H7 (cell line): ENCODE measurements at regions not wholly inside any gene's neighbourhood (a gene's known extent, or its start where the extent isn't known, plus 50 kb on each side); places are given as distances from the start of the nearest gene placed in this dataset.
"Not testable (repeated sequence)": the region's sequence is repeated elsewhere in the genome, so short reads cannot be mapped to it uniquely, and the experiment has no call there.

ENCODE experiments used
- DNase-seq: peaks from one replicate; pipeline ENCODE4 v3.0.0; 2012
- H3K27me3 ChIP-seq: 2 replicates; pipeline ENCODE4 v1.6.0; 2011; ENCODE audit warnings: mild to moderate bottlenecking, low read length; ENCODE audit not compliant: control insufficient read depth, insufficient read depth
- H3K36me3 ChIP-seq: replicated peaks from 2 replicates; pipeline ENCODE4 v1.5.1; 2011; ENCODE audit warnings: low read length; ENCODE audit not compliant: control insufficient read depth, insufficient read depth
- H3K4me3 ChIP-seq: 2 replicates; pipeline ENCODE4 v1.5.1; 2011; ENCODE audit warnings: low read depth, mild to moderate bottlenecking, control low read depth, low read length, moderate library complexity; ENCODE audit not compliant: insufficient read depth

DNA sequence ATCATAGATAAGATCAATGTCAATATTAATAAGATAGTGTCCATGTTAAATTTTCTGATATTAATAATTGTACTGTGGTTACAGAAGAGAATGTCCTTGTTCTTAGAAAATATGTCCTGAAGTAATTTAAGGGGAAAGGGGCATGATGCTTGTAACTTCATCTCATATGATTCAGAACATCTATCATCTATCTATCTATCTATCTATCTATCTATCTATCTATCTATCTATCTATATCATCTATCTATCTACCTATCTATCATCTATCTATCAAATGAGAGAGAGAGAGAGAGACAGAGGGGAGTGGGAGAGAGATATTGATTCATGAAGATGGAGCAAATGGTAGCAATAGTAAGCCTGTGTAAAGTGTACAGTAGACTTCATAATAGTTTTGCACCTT, 124.8 kb upstream of the FAT1 start:
- no peak for DNase-seq
- no peaks in the 10 kb centered on the region for H3K36me3 ChIP-seq
- no peak overlapping the region for H3K4me3 ChIP-seq

GRCh38 chr4:186851291-186852072, 127.8 kb upstream of the FAT1 start:
- Histone ChIP-seq H3K36me3 (no peaks in the 10 kb centered on the region), H3K27me3 (no peaks in the 10 kb centered on the region), H3K4me3 (no peak overlapping the region)
- no peak for DNase-seq

More for the DNA sequence above, 124.8 kb upstream of the FAT1 start:
- H3K27me3 ChIP-seq: no peaks in the 10 kb centered on the region

DNA sequence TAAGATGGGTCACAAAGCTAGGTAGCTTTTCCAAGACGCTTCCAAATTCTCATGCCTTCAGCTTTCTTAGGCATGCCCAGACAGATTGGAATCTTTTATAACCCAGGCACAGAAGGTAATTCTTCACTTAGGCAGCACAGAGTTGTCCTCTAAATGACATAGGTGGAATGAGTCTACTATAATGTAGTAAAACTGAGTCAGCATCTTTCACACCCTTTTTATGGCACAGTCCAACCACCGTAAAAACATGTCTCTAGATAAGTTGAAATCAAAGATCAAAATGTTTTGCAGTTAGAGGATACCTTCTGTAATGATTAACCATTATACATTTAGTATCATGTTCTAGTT, 128.4 kb upstream of the FAT1 start:
- Histone ChIP-seq H3K27me3 (no peaks in the 10 kb centered on the region), H3K36me3 (no peaks in the 10 kb centered on the region), H3K4me3 (no peak overlapping the region)
- DNase-seq: no peak

- DNase-seq: no peak
Measured at GRCh38 chr4:186852964-186853391, 129.3 kb upstream of the FAT1 start.

GRCh38 chr4:186854256-186854655, 130.6 kb upstream of the FAT1 start:
- Histone ChIP-seq H3K4me3 (no peak overlapping the region), H3K36me3 (no peaks in the 10 kb centered on the region), H3K27me3 (no peaks in the 10 kb centered on the region)
- DNase-seq: no peak

More at GRCh38 chr4:186852964-186853391, 129.3 kb upstream of the FAT1 start:
- H3K4me3 ChIP-seq: no peak overlapping the region
- H3K36me3 ChIP-seq: no peaks in the 10 kb centered on the region
- no peaks in the 10 kb centered on the region for H3K27me3 ChIP-seq

DNA sequence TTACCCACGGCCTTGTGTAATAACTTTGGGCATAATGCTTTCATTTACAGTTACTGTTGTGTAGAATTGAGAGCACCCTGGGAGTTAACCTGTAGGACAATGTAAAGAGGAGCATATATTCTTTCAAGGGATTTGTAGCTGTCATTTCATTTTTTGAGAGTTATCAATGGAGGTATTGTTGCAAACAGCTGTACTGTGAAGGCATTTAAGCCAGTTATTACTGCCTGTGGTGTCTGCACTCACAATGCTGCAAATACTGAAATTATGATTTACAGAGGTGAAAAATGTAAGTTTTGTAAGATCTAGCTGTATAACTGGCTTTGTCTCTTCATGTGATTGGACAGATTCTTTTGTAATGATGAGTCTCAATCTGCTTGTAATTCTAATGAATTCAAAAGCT, 131.5 kb upstream of the FAT1 start:
- Histone ChIP-seq H3K27me3 (no peaks in the 10 kb centered on the region), H3K36me3 (no peaks in the 10 kb centered on the region), H3K4me3 (no peak overlapping the region)
- DNase-seq: no peak

GRCh38 chr4:186857793-186858192, 134.1 kb upstream of the FAT1 start:
- no peak for DNase-seq
- H3K27me3 ChIP-seq: no peaks in the 10 kb centered on the region
- no peak overlapping the region for H3K4me3 ChIP-seq
- no peaks in the 10 kb centered on the region for H3K36me3 ChIP-seq

- DNase-seq: no peak
- Histone ChIP-seq H3K4me3 (no peak overlapping the region), H3K36me3 (no peaks in the 10 kb centered on the region), H3K27me3 (no peaks in the 10 kb centered on the region)
Measured at GRCh38 chr4:186858355-186858754, 134.7 kb upstream of the FAT1 start.

DNA sequence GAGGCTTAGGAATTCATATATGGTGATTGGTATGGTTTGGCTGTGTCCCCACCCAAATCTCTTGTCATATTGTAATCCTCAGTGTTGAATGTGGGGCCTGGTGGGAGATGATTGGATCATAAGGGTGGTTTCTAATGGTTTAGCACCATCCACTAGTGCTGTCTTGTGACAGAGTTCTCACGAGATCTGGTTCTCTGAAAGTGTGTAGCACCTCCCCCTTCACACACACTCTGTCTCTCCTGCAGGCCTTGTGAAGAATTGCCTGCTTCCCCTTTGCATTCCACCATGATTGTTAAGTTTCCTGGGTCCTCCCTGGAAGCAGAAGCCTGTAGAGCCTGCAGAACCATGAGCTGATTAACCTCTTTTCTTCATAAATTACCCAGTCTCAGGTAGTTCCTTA, 135.8 kb upstream of the FAT1 start:
- DNase-seq: no peak
- Histone ChIP-seq H3K4me3 (no peak overlapping the region), H3K36me3 (no peaks in the 10 kb centered on the region), H3K27me3 (no peaks in the 10 kb centered on the region)

- DNase-seq: no peak
- Histone ChIP-seq H3K27me3 (no peaks in the 10 kb centered on the region), H3K36me3 (no peaks in the 10 kb centered on the region), H3K4me3 (no peak overlapping the region)
Measured at GRCh38 chr4:186861317-186861716, 137.7 kb upstream of the FAT1 start.

DNA sequence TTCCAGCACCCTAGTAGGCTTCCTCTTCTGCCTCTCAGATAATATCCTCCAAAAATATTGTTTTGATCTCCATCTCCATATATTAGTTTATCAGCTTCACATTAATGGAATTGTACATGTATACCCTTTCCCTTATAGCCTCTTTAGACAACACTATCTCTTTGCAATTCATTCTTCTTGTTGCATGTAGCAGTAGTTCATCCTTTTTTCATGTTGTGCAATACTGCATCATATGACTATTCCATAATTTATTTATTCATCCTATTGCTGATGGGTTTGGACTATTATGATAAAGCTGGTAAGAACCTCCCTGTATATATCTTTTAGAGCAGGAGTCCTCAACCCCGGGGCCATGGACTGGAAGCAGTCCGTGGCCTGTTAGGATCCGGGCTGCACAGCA, 148.2 kb upstream of the FAT1 start:
- no peak for DNase-seq
- Histone ChIP-seq H3K27me3 (no peaks in the 10 kb centered on the region), H3K4me3 (no peak overlapping the region), H3K36me3 (no peaks in the 10 kb centered on the region)

DNA sequence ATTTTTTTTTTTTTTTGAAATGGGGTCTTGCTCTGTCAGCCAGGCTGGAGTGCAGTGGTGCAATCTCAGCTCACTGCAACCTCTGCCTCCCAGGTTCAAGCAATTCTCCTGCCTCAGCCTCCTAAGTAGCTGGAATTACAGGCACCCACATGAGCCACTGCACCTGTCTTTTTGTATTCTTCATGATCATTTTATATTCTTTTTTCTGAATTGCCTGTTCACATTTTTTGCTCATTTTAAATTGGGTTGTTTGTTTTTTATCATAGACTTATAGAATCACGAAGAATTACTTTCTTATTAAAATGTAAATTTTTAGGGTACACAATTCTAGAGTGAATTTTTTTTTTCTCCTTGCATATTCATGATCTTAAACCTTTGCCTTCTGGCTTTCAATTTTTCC, 149.4 kb upstream of the FAT1 start:
- H3K4me3 ChIP-seq, H3K36me3 ChIP-seq, DNase-seq, H3K27me3 ChIP-seq: not testable (repeated sequence)

DNA sequence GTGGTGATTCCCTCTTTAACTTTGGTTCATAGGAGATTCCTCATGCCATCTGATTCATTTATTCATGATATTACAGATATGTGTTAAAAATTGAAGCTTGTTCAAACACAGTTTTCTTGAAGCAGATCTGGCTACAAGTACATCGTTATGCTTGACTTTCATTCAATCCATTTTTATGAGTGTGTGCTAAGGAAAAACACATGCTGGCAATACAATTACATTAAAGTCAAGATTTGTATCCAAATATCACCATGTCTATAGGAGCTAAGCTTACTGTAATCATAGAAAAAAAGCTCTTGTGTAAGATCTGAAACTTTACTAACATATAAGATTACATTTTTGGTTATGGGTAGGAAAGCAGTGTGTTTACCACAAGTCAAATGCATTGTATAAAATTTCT, 151.8 kb upstream of the FAT1 start:
- Histone ChIP-seq H3K4me3 (no peak overlapping the region), H3K27me3 (no peaks in the 10 kb centered on the region), H3K36me3 (no peaks in the 10 kb centered on the region)
- DNase-seq: no peak

DNA sequence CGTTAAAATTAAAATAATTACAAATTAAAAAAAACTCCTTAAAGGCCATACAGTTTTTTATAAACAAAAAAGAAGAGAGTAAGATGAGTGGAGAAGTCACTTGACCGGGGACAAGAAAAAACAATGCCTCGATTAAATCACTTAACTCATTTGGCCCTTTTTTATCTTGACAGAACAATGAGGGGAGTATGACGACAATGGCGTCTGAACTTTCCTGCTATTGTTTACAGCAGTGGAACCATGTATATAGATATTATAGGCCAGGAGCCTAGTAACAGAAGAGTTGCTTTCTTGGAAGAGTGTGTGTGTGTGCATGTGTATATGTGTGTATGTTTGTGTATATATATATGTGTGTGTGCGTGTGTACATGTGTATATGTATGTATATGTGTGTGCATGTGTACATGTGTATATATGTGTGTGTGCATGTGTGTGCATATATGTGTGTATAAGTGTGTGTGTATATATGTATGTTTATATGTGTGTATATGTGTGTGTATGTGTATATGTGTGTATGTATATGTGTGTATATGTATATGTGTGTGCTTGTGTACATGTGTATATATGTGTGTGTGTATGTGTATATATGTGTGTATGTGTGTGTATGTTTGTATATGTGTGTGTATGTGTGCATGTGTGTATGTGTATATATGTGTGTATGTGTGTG, 153.4 kb upstream of the FAT1 start:
- Histone ChIP-seq H3K27me3 (no peaks in the 10 kb centered on the region), H3K36me3 (no peaks in the 10 kb centered on the region), H3K4me3 (no peak overlapping the region)
- DNase-seq: no peak

GRCh38 chr4:186878203-186878776, 154.6 kb upstream of the FAT1 start:
- DNase-seq: no peak
- Histone ChIP-seq H3K36me3 (no peaks in the 10 kb centered on the region), H3K27me3 (no peaks in the 10 kb centered on the region), H3K4me3 (no peak overlapping the region)
